Spleen (tissue), 11 donors: ENCODE measurements at regions not wholly inside any gene's neighbourhood (a gene's known extent, or its start where the extent isn't known, plus 50 kb on each side); places are given as distances from the start of the nearest gene placed in this dataset.

Source experiments
- DNase-seq: peaks from one replicate; pipeline ENCODE4 v3.0.0-alpha.2; 2020
- H3K27ac ChIP-seq, 8 donors: fragments of 200-600 bp; sonication (generic) in 7 of 8; 1 replicate in 4 of 8; 2 replicates in 4 of 8; pipeline versions ENCODE4 v1.5.0 to v1.8.0; 2016 to 2021; ENCODE audit warnings: inconsistent platforms in 4 of 8, mild to moderate bottlenecking in 4 of 8, moderate library complexity in 1 of 8
- H3K27me3 ChIP-seq, 7 donors: fragments of 200-600 bp; sonication (generic) in 6 of 7; replicated peaks in 1 of 7; 1 replicate in 4 of 7; 2 replicates in 3 of 7; pipeline versions ENCODE4 v1.5.0 to v1.8.0; 2016 to 2021; ENCODE audit warnings: inconsistent platforms in 3 of 7, mild to moderate bottlenecking in 1 of 7
- H3K36me3 ChIP-seq, 6 donors: fragments of 200-600 bp; sonication (generic) in 5 of 6; 1 replicate in 4 of 6; 2 replicates in 2 of 6; pipeline versions ENCODE4 v1.5.0 to v1.8.0; 2016 to 2021; ENCODE audit warnings: inconsistent platforms in 2 of 6
- H3K4me1 ChIP-seq, 6 donors: fragments of 200-600 bp; sonication (generic) in 5 of 6; 1 replicate in 3 of 6; 2 replicates in 3 of 6; pipeline versions ENCODE4 v1.5.0 to v1.8.0; 2016 to 2021; ENCODE audit warnings: inconsistent platforms in 3 of 6
- H3K4me3 ChIP-seq, 8 donors: fragments of 200-600 bp; sonication (generic) in 7 of 8; 1 replicate in 4 of 8; 2 replicates in 4 of 8; pipeline versions ENCODE4 v1.5.0 to v1.8.0; 2016 to 2021; ENCODE audit warnings: inconsistent platforms in 4 of 8, mild to moderate bottlenecking in 4 of 8, moderate library complexity in 2 of 8
- H3K9me3 ChIP-seq, 8 donors: fragments of 200-600 bp; sonication (generic) in 7 of 8; 1 replicate in 4 of 8; 2 replicates in 4 of 8; pipeline versions ENCODE4 v1.5.0 to v1.8.0; 2016 to 2021; ENCODE audit warnings: inconsistent platforms in 4 of 8
- POLR2A ChIP-seq, 3 donors: fragments of 450-650 bp; IDR thresholded peaks; one replicate each; pipeline ENCODE4 v1.5.1; 2017; ENCODE audit warnings: antibody characterized with exemption in 3 of 3, mild to moderate bottlenecking in 1 of 3
- POLR2AphosphoS5 ChIP-seq, 3 donors: sonication (generic); formaldehyde crosslinking; IDR thresholded peaks; one replicate each; pipeline ENCODE4 v1.5.1; 2017; ENCODE audit warnings: antibody characterized with exemption in 3 of 3
- WGBS, 5 donors: extraction: QIAGEN DNeasy Blood & Tissue Kit in 3 of 5; methylation state at CpG; one replicate each; pipeline versions ENCODE4 v1.1.5 to v1.1.7; 2013 to 2018; 5-methylcytosine and 5-hydroxymethylcytosine counted together
- intact Hi-C: fragments of 100-400 bp; cut with DNase I; formaldehyde crosslinking; loops from one replicate; pipeline ENCODE4 v1.15.0; 2023; ENCODE audit warnings: low total_unique reads
- TF ChIP-seq, protein P1 (sequence below), 11 experiments: fragments of 200-600 bp in 7 of 11; fragments of 450-650 bp in 4 of 11; sonication (generic) in 4 of 11; IDR thresholded peaks in 8 of 11; conservative IDR thresholded peaks in 3 of 11; 1 replicate in 7 of 11; 2 replicates in 4 of 11; pipeline versions ENCODE4 v1.4.0 to v1.8.0; 2016 to 2021; ENCODE audit warnings: antibody characterized with exemption in 11 of 11, inconsistent platforms in 4 of 11, mild to moderate bottlenecking in 1 of 11
- donor health status: healthy with polysubstance abuse.
- donor health status: DM: no; HTN: no; CAD: no; lungs with moderate emphysema.
- donor health status: DM: no; HTN: no; CAD: no.
- donor health status: Bipolar disorder and iron deficiency.
- donor health status: healthy.
- donor health status: DM: no; HTN: no; CAD: no.
- donor health status: DM: yes; HTN: yes; CAD: no.

GRCh38 chr5:98428806-98429205 lies 344.7 kb upstream of the RGMB start:
- TF ChIP-seq POLR2A (IDR thresholded peaks at IDR 0.05) (no peak), POLR2AphosphoS5 (IDR thresholded peaks at IDR 0.05) (peak in 1 of 3 donors; percentile 37)
- TF ChIP-seq, protein P1, sequence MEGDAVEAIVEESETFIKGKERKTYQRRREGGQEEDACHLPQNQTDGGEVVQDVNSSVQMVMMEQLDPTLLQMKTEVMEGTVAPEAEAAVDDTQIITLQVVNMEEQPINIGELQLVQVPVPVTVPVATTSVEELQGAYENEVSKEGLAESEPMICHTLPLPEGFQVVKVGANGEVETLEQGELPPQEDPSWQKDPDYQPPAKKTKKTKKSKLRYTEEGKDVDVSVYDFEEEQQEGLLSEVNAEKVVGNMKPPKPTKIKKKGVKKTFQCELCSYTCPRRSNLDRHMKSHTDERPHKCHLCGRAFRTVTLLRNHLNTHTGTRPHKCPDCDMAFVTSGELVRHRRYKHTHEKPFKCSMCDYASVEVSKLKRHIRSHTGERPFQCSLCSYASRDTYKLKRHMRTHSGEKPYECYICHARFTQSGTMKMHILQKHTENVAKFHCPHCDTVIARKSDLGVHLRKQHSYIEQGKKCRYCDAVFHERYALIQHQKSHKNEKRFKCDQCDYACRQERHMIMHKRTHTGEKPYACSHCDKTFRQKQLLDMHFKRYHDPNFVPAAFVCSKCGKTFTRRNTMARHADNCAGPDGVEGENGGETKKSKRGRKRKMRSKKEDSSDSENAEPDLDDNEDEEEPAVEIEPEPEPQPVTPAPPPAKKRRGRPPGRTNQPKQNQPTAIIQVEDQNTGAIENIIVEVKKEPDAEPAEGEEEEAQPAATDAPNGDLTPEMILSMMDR (IDR thresholded peaks at IDR 0.05 in 8 of 11, conservative IDR thresholded peaks at IDR 0.05 in 3 of 11), result no peak
- H3K4me1 ChIP-seq, result peaks cover 0 to 7% (median 3%) of the 10 kb centered on the region in 6 donors
- H3K36me3 ChIP-seq, result no peaks in the 10 kb centered on the region
- H3K4me3 ChIP-seq, result no peak overlapping the region
- H3K27ac ChIP-seq, result peak overlapping the region in 2 of 8 donors; percentile 16 to 38
- H3K9me3 ChIP-seq, result no peaks in the 10 kb centered on the region
- no peaks in the 10 kb centered on the region for H3K27me3 ChIP-seq
- WGBS, 5 donors, result 43 to 64% (median 50%) methylated on average over 4 of the region's 4 CpGs
- DNase-seq, result no peak
- intact Hi-C loops, result no loop called here

GRCh38 chr5:98432378-98432777 lies 341.1 kb upstream of the RGMB start:
- Histone ChIP-seq H3K4me1 (peaks cover 0 to 7% (median 3%) of the 10 kb centered on the region in 6 donors), H3K4me3 (no peak overlapping the region), H3K27ac (no peak overlapping the region), H3K27me3 (no peaks in the 10 kb centered on the region), H3K36me3 (no peaks in the 10 kb centered on the region), H3K9me3 (peaks cover 0 to 26% (median 7%) of the 10 kb centered on the region in 8 donors)
- 59 to 74% (median 71%) methylated on average over 3 of the region's 3 CpGs for WGBS, 5 donors
- intact Hi-C loops, result no loop called here
- TF ChIP-seq POLR2A (IDR thresholded peaks at IDR 0.05), result no peak
- TF ChIP-seq, protein P1 (IDR thresholded peaks at IDR 0.05 in 8 of 11, conservative IDR thresholded peaks at IDR 0.05 in 3 of 11), result no peak
- TF ChIP-seq POLR2AphosphoS5 (IDR thresholded peaks at IDR 0.05), result no peak
- no peak for DNase-seq

- WGBS, 5 donors, result 42 to 50% (median 47%) methylated on average over 2 of the region's 2 CpGs
- intact Hi-C loops, result no loop called here
- peaks cover 0 to 7% (median 2%) of the 10 kb centered on the region in 6 donors for H3K4me1 ChIP-seq
- no peak for DNase-seq
- no peaks in the 10 kb centered on the region for H3K36me3 ChIP-seq
- no peak for TF ChIP-seq POLR2A (IDR thresholded peaks at IDR 0.05)
- TF ChIP-seq POLR2AphosphoS5 (IDR thresholded peaks at IDR 0.05), result no peak
- TF ChIP-seq, protein P1 (IDR thresholded peaks at IDR 0.05 in 8 of 11, conservative IDR thresholded peaks at IDR 0.05 in 3 of 11), result no peak
- peaks cover 0 to 26% (median 7%) of the 10 kb centered on the region in 8 donors for H3K9me3 ChIP-seq
- H3K27me3 ChIP-seq, result no peaks in the 10 kb centered on the region
- no peak overlapping the region for H3K27ac ChIP-seq
- no peak overlapping the region for H3K4me3 ChIP-seq
Observed at GRCh38 chr5:98433022-98433421, 340.4 kb upstream of the RGMB start.

- no peak for TF ChIP-seq POLR2AphosphoS5 (IDR thresholded peaks at IDR 0.05)
- TF ChIP-seq POLR2A (IDR thresholded peaks at IDR 0.05), result no peak
- TF ChIP-seq, protein P1 (IDR thresholded peaks at IDR 0.05 in 8 of 11, conservative IDR thresholded peaks at IDR 0.05 in 3 of 11), result no peak
- intact Hi-C loops, result no loop called here
- Histone ChIP-seq H3K36me3 (no peaks in the 10 kb centered on the region), H3K4me3 (no peak overlapping the region), H3K9me3 (peaks cover 0 to 32% (median 7%) of the 10 kb centered on the region in 8 donors), H3K27ac (no peak overlapping the region), H3K27me3 (no peaks in the 10 kb centered on the region), H3K4me1 (peaks cover 0 to 2% (median 0%) of the 10 kb centered on the region in 6 donors)
- no peak for DNase-seq
Observed at GRCh38 chr5:98433673-98434072, 339.8 kb upstream of the RGMB start.
